Gastrocnemius medialis (tissue), 4 donors: ENCODE measurements at regions not wholly inside any gene's neighbourhood (a gene's known extent, or its start where the extent isn't known, plus 50 kb on each side); places are given as distances from the start of the nearest gene placed in this dataset.

Experiments
- CTCF ChIP-seq, 5 experiments: fragments of 450-650 bp in 3 of 5; fragments of 200-600 bp in 2 of 5; sonication (generic) in 2 of 5; IDR thresholded peaks in 4 of 5; conservative IDR thresholded peaks in 1 of 5; 1 replicate in 4 of 5; 2 replicates in 1 of 5; pipeline ENCODE4 v1.5.1; 2016 to 2019; ENCODE audit warnings: antibody characterized with exemption in 5 of 5, mild to moderate bottlenecking in 3 of 5, moderate library complexity in 3 of 5
- POLR2A ChIP-seq, 2 donors: fragments of 450-650 bp; IDR thresholded peaks; one replicate each; pipeline ENCODE4 v1.6.1; 2017; ENCODE audit warnings: antibody characterized with exemption in 2 of 2, mild to moderate bottlenecking in 2 of 2, moderate library complexity in 2 of 2

- no peak for TF ChIP-seq POLR2A (IDR thresholded peaks at IDR 0.05)
- TF ChIP-seq CTCF (IDR thresholded peaks at IDR 0.05 in 4 of 5, conservative IDR thresholded peaks at IDR 0.05 in 1 of 5), result no peak
These were observed 524.5 kb downstream of the BRD1 start for GRCh38 chr22:49303061-49303735.
